ENCODE measurements at regions not wholly inside any gene's neighbourhood (a gene's known extent, or its start where the extent isn't known, plus 50 kb on each side); places are given as distances from the start of the nearest gene placed in this dataset.

GRCh38 chr13:73480779-73481559 lies 422.2 kb downstream of the KLF5 start:
- DNase-seq (ENCODE audit: low read depth in 2 of 2, low spot score in 1 of 2): no peak

- DNase-seq (ENCODE audit: low read depth in 2 of 2, low spot score in 1 of 2): no peak
Observed at GRCh38 chr13:73479856-73480255, 421.1 kb downstream of the KLF5 start.

- DNase-seq (ENCODE audit: low read depth in 2 of 2, low spot score in 1 of 2): no peak
Observed at GRCh38 chr13:73479351-73479750, 420.5 kb downstream of the KLF5 start.

GRCh38 chr13:73477441-73477840 lies 418.6 kb downstream of the KLF5 start:
- no peak for DNase-seq (ENCODE audit: low read depth in 2 of 2, low spot score in 1 of 2)

- DNase-seq (ENCODE audit: low read depth in 2 of 2, low spot score in 1 of 2): no peak
Observed at GRCh38 chr13:73473016-73473415, 414.2 kb downstream of the KLF5 start.

GRCh38 chr13:73467125-73467524 lies 408.3 kb downstream of the KLF5 start:
- no peak for DNase-seq (ENCODE audit: low read depth in 2 of 2, low spot score in 1 of 2)

- no peak for DNase-seq (ENCODE audit: low read depth in 2 of 2, low spot score in 1 of 2)
Observed at GRCh38 chr13:73466561-73466960, 407.8 kb downstream of the KLF5 start.

GRCh38 chr13:73465617-73465971 lies 406.8 kb downstream of the KLF5 start:
- DNase-seq (ENCODE audit: low read depth in 2 of 2, low spot score in 1 of 2): no peak

- DNase-seq (ENCODE audit: low read depth in 2 of 2, low spot score in 1 of 2): no peak
Observed at GRCh38 chr13:73464758-73465616, 406.2 kb downstream of the KLF5 start.

- no peak for DNase-seq (ENCODE audit: low read depth in 2 of 2, low spot score in 1 of 2)
Observed at GRCh38 chr13:73462241-73462640, 403.4 kb downstream of the KLF5 start.

- no peak for DNase-seq (ENCODE audit: low read depth in 2 of 2, low spot score in 1 of 2)
Observed at GRCh38 chr13:73451221-73452029, 392.6 kb downstream of the KLF5 start.

- no peak for DNase-seq (ENCODE audit: low read depth in 2 of 2, low spot score in 1 of 2)
Observed at GRCh38 chr13:73450583-73450982, 391.8 kb downstream of the KLF5 start.

GRCh38 chr13:73449252-73449651 lies 390.4 kb downstream of the KLF5 start:
- no peak for DNase-seq (ENCODE audit: low read depth in 2 of 2, low spot score in 1 of 2)

GRCh38 chr13:73440296-73440895 lies 381.6 kb downstream of the KLF5 start:
- no peak for DNase-seq (ENCODE audit: low read depth in 2 of 2, low spot score in 1 of 2)

- DNase-seq (ENCODE audit: low read depth in 2 of 2, low spot score in 1 of 2): no peak
Observed at GRCh38 chr13:73433890-73434289, 375.1 kb downstream of the KLF5 start.

- no peak for DNase-seq (ENCODE audit: low read depth in 2 of 2, low spot score in 1 of 2)
Observed at GRCh38 chr13:73433458-73433857, 374.7 kb downstream of the KLF5 start.

- DNase-seq (ENCODE audit: low read depth in 2 of 2, low spot score in 1 of 2): no peak
Observed at GRCh38 chr13:73429701-73430100, 370.9 kb downstream of the KLF5 start.

GRCh38 chr13:73428706-73429105 lies 369.9 kb downstream of the KLF5 start:
- no peak for DNase-seq (ENCODE audit: low read depth in 2 of 2, low spot score in 1 of 2)

- DNase-seq (ENCODE audit: low read depth in 2 of 2, low spot score in 1 of 2): no peak
Observed at GRCh38 chr13:73428137-73428536, 369.3 kb downstream of the KLF5 start.

GRCh38 chr13:73422973-73423372 lies 364.2 kb downstream of the KLF5 start:
- DNase-seq (ENCODE audit: low read depth in 2 of 2, low spot score in 1 of 2): no peak

- no peak for DNase-seq (ENCODE audit: low read depth in 2 of 2, low spot score in 1 of 2)
Observed at GRCh38 chr13:73421310-73421912, 362.6 kb downstream of the KLF5 start.

Data from stimulated activated CD8-positive, alpha-beta memory T cell treated with anti-CD3 and anti-CD28 coated beads, Interleukin-4, amount 100 ng/mL, for 4 hours (primary cell).